PFSK-1 (cell line): ENCODE measurements at regions not wholly inside any gene's neighbourhood (a gene's known extent, or its start where the extent isn't known, plus 50 kb on each side); places are given as distances from the start of the nearest gene placed in this dataset.

Source experiments
- POLR2AphosphoS5 ChIP-seq: IDR thresholded peaks from 2 replicates; pipeline ENCODE4 v1.6.1; 2012; ENCODE audit warnings: low read depth, mild to moderate bottlenecking, control low read depth, low read length, moderate library complexity
- REST ChIP-seq, 2 experiments: IDR thresholded peaks; 2 replicates each; pipeline versions ENCODE4 v1.6.1 to v1.8.0; 2011 to 2012; ENCODE audit warnings: low read depth in 2 of 2, low read length in 2 of 2, control low read depth in 1 of 2, inconsistent platforms in 1 of 2, mild to moderate bottlenecking in 1 of 2, moderate library complexity in 1 of 2; ENCODE audit not compliant: insufficient read depth in 1 of 2
- SIN3A ChIP-seq: IDR thresholded peaks from 2 replicates; pipeline ENCODE4 v1.6.1; 2012; ENCODE audit warnings: mild to moderate bottlenecking, low read length, moderate library complexity, borderline replicate concordance; ENCODE audit not compliant: insufficient read depth
- TAF1 ChIP-seq: IDR thresholded peaks from 2 replicates; pipeline ENCODE4 v1.6.1; 2012; ENCODE audit warnings: low read length, control low read depth, borderline replicate concordance; ENCODE audit not compliant: insufficient read depth

- TF ChIP-seq TAF1 = no peak
- no peak for TF ChIP-seq POLR2AphosphoS5
- no peak for TF ChIP-seq REST (IDR thresholded peaks at IDR 0.05; ENCODE audit: insufficient read depth in 1 of 2, low read depth in 2 of 2, low read length in 2 of 2)
- TF ChIP-seq SIN3A = no peak
These were observed 76.7 kb upstream of the SNTG2 start for GRCh38 chr2:873651-874580.
